ENCODE measurements at regions not wholly inside any gene's neighbourhood (a gene's known extent, or its start where the extent isn't known, plus 50 kb on each side); places are given as distances from the start of the nearest gene placed in this dataset.

- no peak for DNase-seq
Measured at GRCh38 chr11:25901415-25901814, 430.5 kb upstream of the ANO3 start.

- no peak for DNase-seq
Measured at GRCh38 chr11:25902476-25902875, 429.5 kb upstream of the ANO3 start.

GRCh38 chr11:25908726-25909125 is 423.2 kb upstream of the ANO3 start:
- no peak for DNase-seq

- no peak for DNase-seq
Measured at GRCh38 chr11:25910086-25910485, 421.8 kb upstream of the ANO3 start.

GRCh38 chr11:25920356-25920755 is 411.6 kb upstream of the ANO3 start:
- DNase-seq, result no peak

- no peak for DNase-seq
Measured at GRCh38 chr11:25924586-25924985, 407.3 kb upstream of the ANO3 start.

GRCh38 chr11:25925359-25925758 is 406.6 kb upstream of the ANO3 start:
- no peak for DNase-seq

GRCh38 chr11:25927411-25927953 is 404.4 kb upstream of the ANO3 start:
- DNase-seq, result no peak

GRCh38 chr11:25928076-25928475 is 403.9 kb upstream of the ANO3 start:
- no peak for DNase-seq

GRCh38 chr11:25938952-25939351 is 393.0 kb upstream of the ANO3 start:
- no peak for DNase-seq

- DNase-seq, result no peak
Measured at GRCh38 chr11:25939691-25940090, 392.2 kb upstream of the ANO3 start.

GRCh38 chr11:25941353-25941752 is 390.6 kb upstream of the ANO3 start:
- DNase-seq, result no peak

- DNase-seq, result no peak
Measured at GRCh38 chr11:25943031-25943430, 388.9 kb upstream of the ANO3 start.

GRCh38 chr11:25943777-25944661 is 387.9 kb upstream of the ANO3 start:
- peak; percentile 30 to 31 for DNase-seq

- no peak for DNase-seq
Measured at GRCh38 chr11:25949918-25950317, 382.0 kb upstream of the ANO3 start.

- no peak for DNase-seq
Measured at GRCh38 chr11:25953006-25953405, 378.9 kb upstream of the ANO3 start.

GRCh38 chr11:25958045-25958444 is 373.9 kb upstream of the ANO3 start:
- no peak for DNase-seq

GRCh38 chr11:25961539-25961938 is 370.4 kb upstream of the ANO3 start:
- no peak for DNase-seq

- DNase-seq, result no peak
Measured at GRCh38 chr11:25970726-25971508, 361.0 kb upstream of the ANO3 start.

GRCh38 chr11:25980091-25980490 is 351.8 kb upstream of the ANO3 start:
- no peak for DNase-seq

GRCh38 chr11:25981998-25982397 is 349.9 kb upstream of the ANO3 start:
- DNase-seq, result peak in 1 of 2 experiments; percentile 9

- no peak for DNase-seq
Measured at GRCh38 chr11:25983280-25983679, 348.6 kb upstream of the ANO3 start.

GRCh38 chr11:25988178-25988577 is 343.8 kb upstream of the ANO3 start:
- no peak for DNase-seq

- no peak for DNase-seq
Measured at GRCh38 chr11:25990406-25990805, 341.5 kb upstream of the ANO3 start.
